ENCODE measurements at regions not wholly inside any gene's neighbourhood (a gene's known extent, or its start where the extent isn't known, plus 50 kb on each side); places are given as distances from the start of the nearest gene placed in this dataset.

- no peak for DNase-seq
Observed at GRCh38 chr9:84393266-84393950, 52.9 kb upstream of the SLC28A3 start.

- DNase-seq: no peak
Observed at GRCh38 chr9:84394036-84394435, 53.5 kb upstream of the SLC28A3 start.

GRCh38 chr9:84397151-84397728 lies 56.7 kb upstream of the SLC28A3 start:
- DNase-seq: peak; percentile 59

GRCh38 chr9:84397822-84398221 lies 57.3 kb upstream of the SLC28A3 start:
- DNase-seq: peak; percentile 9

GRCh38 chr9:84402517-84402916 lies 62.0 kb upstream of the SLC28A3 start:
- no peak for DNase-seq

- no peak for DNase-seq
Observed at GRCh38 chr9:84403288-84403687, 62.7 kb upstream of the SLC28A3 start.

- no peak for DNase-seq
Observed at GRCh38 chr9:84404095-84404686, 63.6 kb upstream of the SLC28A3 start.

- DNase-seq: no peak
Observed at GRCh38 chr9:84405667-84406066, 65.1 kb upstream of the SLC28A3 start.

- DNase-seq: no peak
Observed at GRCh38 chr9:84408416-84408815, 67.9 kb upstream of the SLC28A3 start.

- peak; percentile 44 for DNase-seq
Observed at GRCh38 chr9:84411683-84412267, 71.2 kb upstream of the SLC28A3 start.

- no peak for DNase-seq
Observed at GRCh38 chr9:84412654-84413053, 72.1 kb upstream of the SLC28A3 start.

- no peak for DNase-seq
Observed at GRCh38 chr9:84413301-84413700, 72.7 kb upstream of the SLC28A3 start.

- no peak for DNase-seq
Observed at GRCh38 chr9:84419031-84419602, 78.6 kb upstream of the SLC28A3 start.

GRCh38 chr9:84424931-84425330 lies 84.4 kb upstream of the SLC28A3 start:
- no peak for DNase-seq

- no peak for DNase-seq
Observed at GRCh38 chr9:84432746-84433145, 92.2 kb upstream of the SLC28A3 start.

- DNase-seq: no peak
Observed at GRCh38 chr9:84435902-84436301, 95.3 kb upstream of the SLC28A3 start.

- no peak for DNase-seq
Observed at GRCh38 chr9:84436386-84437109, 96.0 kb upstream of the SLC28A3 start.

- DNase-seq: no peak
Observed at GRCh38 chr9:84438391-84438790, 97.8 kb upstream of the SLC28A3 start.

GRCh38 chr9:84439250-84439649 lies 98.7 kb upstream of the SLC28A3 start:
- DNase-seq: no peak

- no peak for DNase-seq
Observed at GRCh38 chr9:84442712-84443111, 102.2 kb upstream of the SLC28A3 start.

GRCh38 chr9:84445737-84446136 lies 105.2 kb upstream of the SLC28A3 start:
- DNase-seq: no peak

- no peak for DNase-seq
Observed at GRCh38 chr9:84447305-84447704, 106.7 kb upstream of the SLC28A3 start.

- DNase-seq: no peak
Observed at GRCh38 chr9:84450029-84450428, 109.5 kb upstream of the SLC28A3 start.

Data from skin of body (tissue), 1 donor.